ENCODE measurements at regions not wholly inside any gene's neighbourhood (a gene's known extent, or its start where the extent isn't known, plus 50 kb on each side); places are given as distances from the start of the nearest gene placed in this dataset.

- no peak for DNase-seq (ENCODE audit: low read depth, low spot score)
Observed at GRCh38 chr1:162929177-162929576, 68.2 kb upstream of the CCDC190 start.

GRCh38 chr1:162928141-162928540 is 67.2 kb upstream of the CCDC190 start:
- DNase-seq (ENCODE audit: low read depth, low spot score), result no peak
- H3K4me3 ChIP-seq (ENCODE audit: low read depth, low read length), result no peak overlapping the region
- in situ Hi-C loops (cut with HindIII; ENCODE audit: low sequenced_read_pairs), result no loop called here
- no peak for TF ChIP-seq CTCF (IDR thresholded peaks at IDR 0.05; ENCODE audit: low read depth, low read length)

More at GRCh38 chr1:162929177-162929576, 68.2 kb upstream of the CCDC190 start:
- H3K4me3 ChIP-seq (ENCODE audit: low read depth, low read length), result no peak overlapping the region
- in situ Hi-C loops (cut with HindIII; ENCODE audit: low sequenced_read_pairs), result no loop called here
- no peak for TF ChIP-seq CTCF (IDR thresholded peaks at IDR 0.05; ENCODE audit: low read depth, low read length)

- TF ChIP-seq CTCF (IDR thresholded peaks at IDR 0.05; ENCODE audit: low read depth, low read length), result no peak
- in situ Hi-C loops (cut with HindIII; ENCODE audit: low sequenced_read_pairs), result no loop called here
- DNase-seq (ENCODE audit: low read depth, low spot score), result no peak
- H3K4me3 ChIP-seq (ENCODE audit: low read depth, low read length), result no peak overlapping the region
Observed at GRCh38 chr1:162927421-162927820, 66.4 kb upstream of the CCDC190 start.

GRCh38 chr1:162926906-162927305 is 65.9 kb upstream of the CCDC190 start:
- TF ChIP-seq CTCF (IDR thresholded peaks at IDR 0.05; ENCODE audit: low read depth, low read length), result no peak
- in situ Hi-C loops (cut with HindIII; ENCODE audit: low sequenced_read_pairs), result no loop called here
- no peak overlapping the region for H3K4me3 ChIP-seq (ENCODE audit: low read depth, low read length)
- DNase-seq (ENCODE audit: low read depth, low spot score), result no peak

GRCh38 chr1:162924179-162924578 is 63.2 kb upstream of the CCDC190 start:
- no peak for TF ChIP-seq CTCF (IDR thresholded peaks at IDR 0.05; ENCODE audit: low read depth, low read length)
- H3K4me3 ChIP-seq (ENCODE audit: low read depth, low read length), result no peak overlapping the region
- in situ Hi-C loops (cut with HindIII; ENCODE audit: low sequenced_read_pairs), result no loop called here
- no peak for DNase-seq (ENCODE audit: low read depth, low spot score)

GRCh38 chr1:162922201-162922600 is 61.2 kb upstream of the CCDC190 start:
- in situ Hi-C loops (cut with HindIII; ENCODE audit: low sequenced_read_pairs), result no loop called here
- no peak for DNase-seq (ENCODE audit: low read depth, low spot score)

More at GRCh38 chr1:162922201-162922600, 61.2 kb upstream of the CCDC190 start:
- no peak for TF ChIP-seq CTCF (IDR thresholded peaks at IDR 0.05; ENCODE audit: low read depth, low read length)
- H3K4me3 ChIP-seq (ENCODE audit: low read depth, low read length), result no peak overlapping the region
